CD4-positive, alpha-beta T cell (primary cell): ENCODE measurements at regions not wholly inside any gene's neighbourhood (a gene's known extent, or its start where the extent isn't known, plus 50 kb on each side); places are given as distances from the start of the nearest gene placed in this dataset.

Experiments used
- ATAC-seq: fragments of 200-7000 bp; cut with Tn5 transposase; one replicate; pipeline ENCODE4 v1.10.0; 2022; ENCODE audit warnings: mild to moderate bottlenecking; ENCODE audit not compliant: poor library complexity
- CTCF ChIA-PET: fragments of 350-600 bp; sonication (Branson Sonifier 250); formaldehyde crosslinking; loops from one replicate; lab custom pipeline; 2021; ENCODE audit warnings: antibody characterized with exemption, inconsistent platforms; lab: Charles Lee
- POLR2A ChIA-PET: fragments of 350-600 bp; sonication (Branson Sonifier 250); formaldehyde crosslinking; loops from one replicate; lab custom pipeline; 2021; ENCODE audit warnings: antibody characterized with exemption, inconsistent platforms; lab: Charles Lee
- DNase-seq, 14 experiments: peaks; one replicate each; pipeline ENCODE4 v3.0.0-alpha.2; 2013 to 2020; ENCODE audit warnings: mixed read lengths in 2 of 14
- H3K27ac ChIP-seq, 2 donors: one replicate each; pipeline versions ENCODE4 v1.5.1 to v1.7.0; 2013; ENCODE audit warnings: low read length in 2 of 2, low read depth in 1 of 2, mild to moderate bottlenecking in 1 of 2
- H3K27me3 ChIP-seq, 2 experiments: 1 replicate in 1 of 2; 2 replicates in 1 of 2; pipeline versions ENCODE4 v1.6.1 to v1.7.0; 2013; ENCODE audit warnings: low read length in 2 of 2, control low read depth in 1 of 2, mild to moderate bottlenecking in 1 of 2, moderate library complexity in 1 of 2; ENCODE audit not compliant: insufficient read depth in 2 of 2, control insufficient read depth in 1 of 2
- H3K36me3 ChIP-seq: one replicate; pipeline ENCODE4 v1.6.1; 2013; ENCODE audit warnings: low read length, control low read depth; ENCODE audit not compliant: insufficient read depth
- H3K4me1 ChIP-seq: one replicate; pipeline ENCODE4 v1.6.1; 2013; ENCODE audit warnings: low read length, control low read depth; ENCODE audit not compliant: insufficient read depth
- H3K4me3 ChIP-seq: one replicate; pipeline ENCODE4 v1.5.1; 2013; ENCODE audit warnings: mild to moderate bottlenecking, low read length, moderate library complexity
- H3K9me3 ChIP-seq, 2 experiments: 1 replicate in 1 of 2; 2 replicates in 1 of 2; pipeline versions ENCODE4 v1.6.1 to v1.7.0; 2013; ENCODE audit warnings: low read length in 2 of 2, mild to moderate bottlenecking in 2 of 2, control low read depth in 1 of 2, moderate library complexity in 1 of 2; ENCODE audit not compliant: control insufficient read depth in 1 of 2, insufficient read depth in 1 of 2
- H3K27ac Mint-ChIP-seq: one replicate; pipeline ENCODE4 v1.8.0; 2020; ENCODE audit warnings: mixed read lengths
- H3K27me3 Mint-ChIP-seq: one replicate; pipeline ENCODE4 v1.8.0; 2021; ENCODE audit warnings: mixed read lengths
- H3K36me3 Mint-ChIP-seq: one replicate; pipeline ENCODE4 v1.8.0; 2021; ENCODE audit warnings: low read depth, mixed read lengths
- H3K4me1 Mint-ChIP-seq: one replicate; pipeline ENCODE4 v1.8.0; 2021; ENCODE audit warnings: low read depth, mixed read lengths
- H3K4me3 Mint-ChIP-seq: one replicate; pipeline ENCODE4 v1.8.0; 2020; ENCODE audit warnings: mild to moderate bottlenecking, mixed read lengths
- H3K9me3 Mint-ChIP-seq: one replicate; pipeline ENCODE4 v1.8.0; 2020; ENCODE audit warnings: mixed read lengths
- CTCF ChIP-seq: fragments of 200-600 bp; IDR thresholded peaks from one replicate; pipeline ENCODE4 v1.8.0; 2022; ENCODE audit warnings: antibody characterized with exemption, mild to moderate bottlenecking
- intact Hi-C, 2 experiments: fragments of 100-400 bp; cut with DNase I in 1 of 2; cut with micrococcal nuclease in 1 of 2; formaldehyde crosslinking; loops; one replicate each; pipeline versions ENCODE4 v1.15.1 to v1.9.0; 2023 to 2025; cut with DNase I, micrococcal nuclease

- H3K27ac Mint-ChIP-seq: peak overlapping the region; percentile 18
These were observed 89.0 kb upstream of the TLK1 start for GRCh38 chr2:171249689-171250088.

GRCh38 chr2:171247741-171248662 lies 87.3 kb upstream of the TLK1 start:
- no peaks in the 10 kb centered on the region for H3K27me3 ChIP-seq
- H3K27ac ChIP-seq: no peak overlapping the region
- Mint-ChIP-seq H3K27me3 (no peaks in the 10 kb centered on the region), H3K4me3 (peak overlapping the region; percentile 36), H3K36me3 (no peaks in the 10 kb centered on the region), H3K27ac (peak overlapping the region; percentile 48), H3K4me1 (peaks cover 46% of the 10 kb centered on the region), H3K9me3 (no peaks in the 10 kb centered on the region)
- H3K4me1 ChIP-seq: peaks cover 36% of the 10 kb centered on the region
- DNase-seq: peak in 10 of 14 experiments; percentile 7 to 78 (median 30)
- no peak for TF ChIP-seq CTCF
- H3K9me3 ChIP-seq: peaks cover 0 to 5% of the 10 kb centered on the region in 2 experiments
- peak overlapping the region; percentile 3 for H3K4me3 ChIP-seq
- peak; percentile 94 for ATAC-seq
- POLR2A ChIA-PET: interaction anchor here (0.6 to 2.0 kb wide), 9 partner anchors 12 to 319 kb away, joined by 3 to 9 read pairs (median 5); partner anchors contain the start of gene GORASP2
- H3K36me3 ChIP-seq: no peaks in the 10 kb centered on the region
- intact Hi-C loops: loop anchor here (2.0 to 5.0 kb wide), 2 partner anchors 37 to 81 kb away; no protein-coding TSS in a partner anchor
- CTCF ChIA-PET: no interaction called here

More at GRCh38 chr2:171249689-171250088, 89.0 kb upstream of the TLK1 start:
- H3K36me3 ChIP-seq: no peaks in the 10 kb centered on the region
- Mint-ChIP-seq H3K4me1 (peaks cover 46% of the 10 kb centered on the region), H3K4me3 (no peak overlapping the region), H3K9me3 (no peaks in the 10 kb centered on the region), H3K27me3 (no peaks in the 10 kb centered on the region), H3K36me3 (no peaks in the 10 kb centered on the region)
- ChIA-PET POLR2A (interaction anchor here (1.4 to 1.5 kb wide), 2 partner anchors 86 to 89 kb away, joined by 4 to 8 read pairs; no protein-coding TSS in a partner anchor), CTCF (interaction anchor here (0.6 kb wide), 1 partner anchor 320 kb away, joined by 4 read pairs; the partner anchor contains the start of gene GORASP2)
- DNase-seq: no peak
- peaks cover 0 to 5% of the 10 kb centered on the region in 2 experiments for H3K9me3 ChIP-seq
- no peak overlapping the region for H3K27ac ChIP-seq
- no peak for TF ChIP-seq CTCF
- intact Hi-C loops: loop anchor here (2.0 to 10.0 kb wide), 3 partner anchors 39 to 165 kb away; no protein-coding TSS in a partner anchor
- H3K27me3 ChIP-seq: no peaks in the 10 kb centered on the region
- H3K4me3 ChIP-seq: no peak overlapping the region
- peaks cover 36% of the 10 kb centered on the region for H3K4me1 ChIP-seq
- no peak for ATAC-seq

GRCh38 chr2:171244970-171245782 lies 84.5 kb upstream of the TLK1 start:
- no peak for TF ChIP-seq CTCF
- Mint-ChIP-seq H3K4me1 (peaks cover 46% of the 10 kb centered on the region), H3K9me3 (no peaks in the 10 kb centered on the region), H3K36me3 (no peaks in the 10 kb centered on the region), H3K27ac (no peak overlapping the region), H3K27me3 (no peaks in the 10 kb centered on the region), H3K4me3 (no peak overlapping the region)
- Histone ChIP-seq H3K9me3 (peaks cover 0 to 5% of the 10 kb centered on the region in 2 experiments), H3K27me3 (no peaks in the 10 kb centered on the region), H3K4me1 (peaks cover 31% of the 10 kb centered on the region), H3K36me3 (no peaks in the 10 kb centered on the region), H3K27ac (no peak overlapping the region), H3K4me3 (no peak overlapping the region)
- ChIA-PET CTCF (no interaction called here), POLR2A (no interaction called here)
- peak in 3 of 14 experiments; percentile 12 to 29 (median 16) for DNase-seq
- no peak for ATAC-seq
- intact Hi-C loops: loop anchor here in 1 of 2 experiments (5.0 kb wide), 1 partner anchor 78 kb away; no protein-coding TSS in a partner anchor
